HepG2 (cell line): ENCODE measurements at regions not wholly inside any gene's neighbourhood (a gene's known extent, or its start where the extent isn't known, plus 50 kb on each side); places are given as distances from the start of the nearest gene placed in this dataset.

ENCODE experiments used
- ATAC-seq: fragments of 200-7000 bp; cut with Tn5 transposase; 3 replicates; pipeline ENCODE4 v1.9.1; 2020; ENCODE audit warnings: mild to moderate bottlenecking, moderate library complexity
- BruUV-seq: library from RNA; stranded (reverse); fragments of 400-500 nt; replicated peaks from 2 replicates; lab custom pipeline; 2021; lab: Mats Ljungman, UMichigan
- CTCF ChIA-PET: fragments of 300-600 bp; formaldehyde crosslinking; extraction: SDS; loops from one replicate; lab custom pipeline; 2021; ENCODE audit warnings: low total read pairs, inconsistent platforms, low intra/inter-chr PET ratio; lab: Yijun Ruan, JAX
- POLR2A ChIA-PET: fragments of 350-600 bp; sonication (Branson Sonifier 250); formaldehyde crosslinking; loops from one replicate; lab custom pipeline; 2020; ENCODE audit warnings: antibody characterized with exemption, inconsistent platforms; lab: Yijun Ruan, JAX
- DNase-seq: peaks from one replicate; pipeline ENCODE4 v3.0.0-alpha.2; 2015; ENCODE audit warnings: low spot score
- FAIRE-seq: peaks from 3 replicates; lab custom pipeline; 2011; peaks lifted over from hg19 to GRCh38; lab: Jason Lieb, UNC
- H2AFZ ChIP-seq: one replicate; pipeline ENCODE4 v1.6.1; 2011; ENCODE audit warnings: low read length, inconsistent platforms
- H3K27ac ChIP-seq: fragments of 300-600 bp; 3 replicates; pipeline ENCODE4 v1.8.0; 2011; ENCODE audit warnings: mixed run types, mild to moderate bottlenecking, mixed read lengths, low read length, inconsistent platforms; ENCODE audit not compliant: insufficient read depth; ENCODE audit errors: extremely low read length
- H3K27me3 ChIP-seq, 2 experiments: fragments of 200-600 bp in 1 of 2; 2 replicates in 1 of 2; 3 replicates in 1 of 2; pipeline versions ENCODE4 v1.6.0 to v1.8.0; 2011; ENCODE audit warnings: low read length in 2 of 2, mild to moderate bottlenecking in 2 of 2, moderate library complexity in 2 of 2, inconsistent platforms in 1 of 2; ENCODE audit not compliant: insufficient read depth in 2 of 2, control insufficient read depth in 1 of 2
- H3K36me3 ChIP-seq, 2 experiments: fragments of 200-600 bp in 1 of 2; replicated peaks in 1 of 2; 2 replicates in 1 of 2; 3 replicates in 1 of 2; pipeline versions ENCODE4 v1.5.1 to v1.8.0; 2011; ENCODE audit warnings: low read length in 2 of 2, inconsistent platforms in 1 of 2; ENCODE audit not compliant: insufficient read depth in 2 of 2, control insufficient read depth in 1 of 2
- H3K4me1 ChIP-seq: 2 replicates; pipeline ENCODE4 v1.5.1; 2012; ENCODE audit warnings: low read length, inconsistent platforms; ENCODE audit not compliant: insufficient read depth
- H3K4me2 ChIP-seq: 2 replicates; pipeline ENCODE4 v1.6.0; 2011; ENCODE audit warnings: low read depth, low read length, inconsistent platforms
- H3K4me3 ChIP-seq, 3 experiments: fragments of 200-600 bp in 1 of 3; sonication (generic), shearing (Covaris generic) in 1 of 3; replicated peaks in 1 of 3; 2 replicates each; pipeline ENCODE4 v1.5.1; 2011 to 2016; ENCODE audit warnings: low read length in 3 of 3, inconsistent platforms in 2 of 3, low read depth in 2 of 3, mild to moderate bottlenecking in 2 of 3, control low read depth in 1 of 3, mixed read lengths in 1 of 3; ENCODE audit not compliant: insufficient read depth in 1 of 3
- H3K79me2 ChIP-seq: one replicate; pipeline ENCODE4 v1.6.1; 2011; ENCODE audit warnings: low read length, inconsistent platforms; ENCODE audit not compliant: insufficient read depth
- H3K9ac ChIP-seq: 2 replicates; pipeline ENCODE4 v1.6.0; 2011; ENCODE audit warnings: mild to moderate bottlenecking, low read depth, low read length, inconsistent platforms; ENCODE audit not compliant: insufficient read depth
- H3K9me3 ChIP-seq: 2 replicates; pipeline ENCODE4 v1.5.1; 2012; ENCODE audit warnings: mild to moderate bottlenecking, low read length
- H4K20me1 ChIP-seq: 2 replicates; pipeline ENCODE4 v1.6.0; 2011; ENCODE audit warnings: inconsistent platforms, mild to moderate bottlenecking, low read length, moderate library complexity; ENCODE audit not compliant: insufficient read depth
- NFE2L1 ChIP-seq: sonication (generic); formaldehyde crosslinking; IDR thresholded peaks from 2 replicates; pipeline ENCODE4 v1.4.0; 2020; ENCODE audit warnings: missing genetic modification reagents, mild to moderate bottlenecking, borderline replicate concordance
- NRL ChIP-seq: sonication (generic); formaldehyde crosslinking; IDR thresholded peaks from 2 replicates; pipeline ENCODE4 v1.5.0; 2020; ENCODE audit warnings: missing genetic modification reagents, mild to moderate bottlenecking, moderate library complexity, borderline replicate concordance
- RAD21 ChIP-seq: fragments of 450-650 bp; formaldehyde crosslinking; IDR thresholded peaks from 2 replicates; pipeline ENCODE4 v1.5.0; 2020; ENCODE audit warnings: mild to moderate bottlenecking
- RERE ChIP-seq: IDR thresholded peaks from 2 replicates; pipeline ENCODE4 v1.6.1; 2016; ENCODE audit warnings: low read depth, missing genetic modification reagents, missing compliant biosample characterization
- SETDB1 ChIP-seq: sonication (generic); formaldehyde crosslinking; IDR thresholded peaks from 2 replicates; pipeline ENCODE4 v1.5.1; 2020; ENCODE audit warnings: missing genetic modification reagents, mild to moderate bottlenecking, borderline replicate concordance
- SIN3A ChIP-seq: IDR thresholded peaks from 2 replicates; pipeline ENCODE4 v1.6.1; 2011; ENCODE audit warnings: low read depth, mild to moderate bottlenecking, control low read depth, low read length, borderline replicate concordance
- ZNF292 ChIP-seq: sonication (generic); formaldehyde crosslinking; IDR thresholded peaks from 2 replicates; pipeline ENCODE4 v1.8.1; 2022; ENCODE audit warnings: mild to moderate bottlenecking, low read depth, missing genetic modification reagents, borderline replicate concordance
- ZNF350 ChIP-seq: sonication (generic); formaldehyde crosslinking; IDR thresholded peaks from 2 replicates; pipeline ENCODE4 v1.4.0; 2020; ENCODE audit warnings: mild to moderate bottlenecking, low read depth, missing genetic modification reagents, borderline replicate concordance
- ZNF446 ChIP-seq: sonication (generic); formaldehyde crosslinking; IDR thresholded peaks from 2 replicates; pipeline ENCODE4 v1.5.0; 2020; ENCODE audit warnings: mild to moderate bottlenecking, missing genetic modification reagents
- ZNF558 ChIP-seq: sonication (generic); formaldehyde crosslinking; IDR thresholded peaks from 2 replicates; pipeline ENCODE4 v1.9.0; 2022; ENCODE audit warnings: mild to moderate bottlenecking, missing genetic modification reagents, borderline replicate concordance
- ZNF773 ChIP-seq: sonication (generic); formaldehyde crosslinking; IDR thresholded peaks from 2 replicates; pipeline ENCODE4 v1.4.0; 2020; ENCODE audit warnings: missing genetic modification reagents, borderline replicate concordance
- WGBS: methylation state at CpG from one replicate; pipeline ENCODE4 v1.1.6; 2017; ENCODE audit warnings: low lambda C conversion rate; 5-methylcytosine and 5-hydroxymethylcytosine counted together
- in situ Hi-C: cut with HindIII; loops from 2 replicates; pipeline ENCODE4 v1.10.0; 2017; ENCODE audit warnings: low pct_unique_long_range_greater_than_20kb; ENCODE audit not compliant: extremely low pct_ligation_motif_present
- intact Hi-C: fragments of 100-400 bp; cut with micrococcal nuclease; formaldehyde crosslinking; loops from one replicate; pipeline ENCODE4 v1.10.0; 2022; ENCODE audit not compliant: unreplicated experiment
- TF ChIP-seq, protein P1 (sequence below): sonication (generic); formaldehyde crosslinking; IDR thresholded peaks from 2 replicates; pipeline ENCODE4 v1.4.0; 2020; ENCODE audit warnings: mild to moderate bottlenecking, missing genetic modification reagents, borderline replicate concordance
- TF ChIP-seq, protein P2 (sequence below): sonication (generic); formaldehyde crosslinking; IDR thresholded peaks from 2 replicates; pipeline ENCODE4 v1.8.1; 2022; ENCODE audit warnings: mild to moderate bottlenecking, missing genetic modification reagents

DNA sequence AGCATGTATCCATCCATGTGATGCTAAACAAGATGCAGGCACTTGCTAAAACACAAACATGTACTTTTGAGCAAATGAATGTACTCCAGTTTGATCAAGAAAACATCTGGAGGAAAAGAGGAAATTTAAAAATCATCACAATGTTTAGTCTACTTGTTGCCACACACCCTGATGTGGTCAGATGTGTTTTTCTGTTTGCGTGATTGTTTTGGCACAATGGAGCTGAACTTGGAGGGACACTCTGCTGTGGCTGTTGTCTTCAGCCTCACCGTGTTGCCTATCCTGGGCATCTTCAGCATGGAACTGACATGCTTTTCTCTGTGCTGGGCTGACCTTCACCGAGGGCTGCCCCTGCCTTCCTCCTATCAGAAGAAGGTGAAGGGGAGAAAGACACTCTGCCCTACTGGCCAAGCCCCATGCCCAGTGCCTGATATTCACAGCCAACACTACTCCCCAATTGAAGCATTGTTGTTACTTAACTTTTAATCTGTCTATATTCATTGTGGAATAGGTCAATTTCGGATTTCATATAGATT is 268.3 kb upstream of the IGFBP3 start:
- Histone ChIP-seq H3K4me2 (no peak overlapping the region), H4K20me1 (no peaks in the 10 kb centered on the region), H3K4me3 (no peak overlapping the region), H3K4me1 (no peaks in the 10 kb centered on the region), H3K27me3 (no peaks in the 10 kb centered on the region), H3K36me3 (no peaks in the 10 kb centered on the region)
- ATAC-seq: no peak
- intact Hi-C loops: no loop called here
- BruUV-seq: no TSS peak
- 25% methylated on average over 4 of the region's 4 CpGs for WGBS
- no peak for FAIRE-seq
- CTCF ChIA-PET: no interaction called here
- TF ChIP-seq ZNF292 (no peak), RERE (CRISPR knock-in tag) (no peak), ZNF446 (no peak), RAD21 (no peak), ZNF558 (no peak), ZNF773 (CRISPR knock-in tag) (no peak), SETDB1 (CRISPR knock-in tag) (no peak), NRL (CRISPR knock-in tag) (no peak), SIN3A (no peak), NFE2L1 (no peak), ZNF350 (CRISPR knock-in tag) (no peak)
- TF ChIP-seq, protein P1, sequence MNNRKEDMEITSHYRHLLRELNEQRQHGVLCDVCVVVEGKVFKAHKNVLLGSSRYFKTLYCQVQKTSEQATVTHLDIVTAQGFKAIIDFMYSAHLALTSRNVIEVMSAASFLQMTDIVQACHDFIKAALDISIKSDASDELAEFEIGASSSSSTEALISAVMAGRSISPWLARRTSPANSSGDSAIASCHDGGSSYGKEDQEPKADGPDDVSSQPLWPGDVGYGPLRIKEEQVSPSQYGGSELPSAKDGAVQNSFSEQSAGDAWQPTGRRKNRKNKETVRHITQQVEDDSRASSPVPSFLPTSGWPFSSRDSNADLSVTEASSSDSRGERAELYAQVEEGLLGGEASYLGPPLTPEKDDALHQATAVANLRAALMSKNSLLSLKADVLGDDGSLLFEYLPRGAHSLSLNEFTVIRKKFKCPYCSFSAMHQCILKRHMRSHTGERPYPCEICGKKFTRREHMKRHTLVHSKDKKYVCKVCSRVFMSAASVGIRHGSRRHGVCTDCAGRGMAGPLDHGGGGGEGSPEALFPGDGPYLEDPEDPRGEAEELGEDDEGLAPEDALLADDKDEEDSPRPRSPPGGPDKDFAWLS: no peak
- TF ChIP-seq, protein P2, sequence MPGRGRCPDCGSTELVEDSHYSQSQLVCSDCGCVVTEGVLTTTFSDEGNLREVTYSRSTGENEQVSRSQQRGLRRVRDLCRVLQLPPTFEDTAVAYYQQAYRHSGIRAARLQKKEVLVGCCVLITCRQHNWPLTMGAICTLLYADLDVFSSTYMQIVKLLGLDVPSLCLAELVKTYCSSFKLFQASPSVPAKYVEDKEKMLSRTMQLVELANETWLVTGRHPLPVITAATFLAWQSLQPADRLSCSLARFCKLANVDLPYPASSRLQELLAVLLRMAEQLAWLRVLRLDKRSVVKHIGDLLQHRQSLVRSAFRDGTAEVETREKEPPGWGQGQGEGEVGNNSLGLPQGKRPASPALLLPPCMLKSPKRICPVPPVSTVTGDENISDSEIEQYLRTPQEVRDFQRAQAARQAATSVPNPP (CRISPR knock-in tag): no peak
- TF ChIP-seq, all 625 proteins: peak for 0
- no peak for DNase-seq
- H3K79me2 ChIP-seq: no peaks in the 10 kb centered on the region
- POLR2A ChIA-PET: no interaction called here
- in situ Hi-C loops: no loop called here
- no peak overlapping the region for H3K27ac ChIP-seq
- no peaks in the 10 kb centered on the region for H3K9me3 ChIP-seq
- H3K9ac ChIP-seq: no peak overlapping the region
- H2AFZ ChIP-seq: no peak overlapping the region
